ENCODE measurements at regions not wholly inside any gene's neighbourhood (a gene's known extent, or its start where the extent isn't known, plus 50 kb on each side); places are given as distances from the start of the nearest gene placed in this dataset.

- TF ChIP-seq YY1 (IDR thresholded peaks at IDR 0.05; ENCODE audit: insufficient read depth, insufficient read length) (no peak), ZNF274 (IDR thresholded peaks at IDR 0.05; ENCODE audit: low read depth, low read length) (no peak)
Measured at GRCh38 chr2:21627938-21628337, 504.2 kb downstream of the TDRD15 start.
